ENCODE measurements at regions not wholly inside any gene's neighbourhood (a gene's known extent, or its start where the extent isn't known, plus 50 kb on each side); places are given as distances from the start of the nearest gene placed in this dataset.
"Not testable (repeated sequence)": the region's sequence is repeated elsewhere in the genome, so short reads cannot be mapped to it uniquely, and the experiment has no call there.

- DNase-seq: no peak
- ATAC-seq: no peak
- intact Hi-C loops (cut with DNase I): no loop called here
Observed at GRCh38 chr16:22646948-22647556, 136.4 kb downstream of the NPIPB5 start.

GRCh38 chr16:22648141-22648540 is 137.4 kb downstream of the NPIPB5 start:
- no peak for ATAC-seq
- intact Hi-C loops (cut with DNase I): no loop called here
- no peak for DNase-seq

DNA sequence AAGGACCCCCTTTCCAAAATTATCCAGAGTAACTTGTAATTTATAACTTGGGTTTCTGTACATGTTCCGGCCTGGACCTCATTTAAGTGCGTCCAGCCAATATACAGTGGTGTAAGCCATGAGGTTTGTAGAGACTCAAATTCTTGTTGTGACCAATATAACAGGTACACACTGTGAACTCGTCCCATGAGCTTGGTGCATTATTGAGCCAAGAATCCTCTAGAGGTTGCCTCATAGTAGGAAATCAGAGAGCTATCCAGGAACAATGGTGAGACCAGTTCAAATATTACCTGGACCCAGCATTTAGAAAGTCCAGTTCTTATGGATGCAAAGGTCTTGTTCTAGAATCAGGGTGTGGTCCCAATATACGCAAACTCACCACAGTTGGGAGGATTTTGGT is 138.2 kb downstream of the NPIPB5 start:
- intact Hi-C loops (cut with DNase I): no loop called here
- ATAC-seq (no peak), DNase-seq (no peak)

GRCh38 chr16:22651111-22651817 is 140.6 kb downstream of the NPIPB5 start:
- intact Hi-C loops (cut with DNase I); DNase-seq; ATAC-seq: not testable (repeated sequence)

- intact Hi-C loops (cut with DNase I): no loop called here
- no peak for ATAC-seq
- DNase-seq: no peak
Observed at GRCh38 chr16:22652463-22652845, 141.8 kb downstream of the NPIPB5 start.

- ATAC-seq (no peak), DNase-seq (no peak)
- intact Hi-C loops (cut with DNase I): no loop called here
Observed at GRCh38 chr16:22653876-22654275, 143.2 kb downstream of the NPIPB5 start.

GRCh38 chr16:22656573-22656972 is 145.9 kb downstream of the NPIPB5 start:
- DNase-seq; intact Hi-C loops (cut with DNase I); ATAC-seq: not testable (repeated sequence)

GRCh38 chr16:22659933-22660332 is 149.2 kb downstream of the NPIPB5 start:
- intact Hi-C loops (cut with DNase I): no loop called here

GRCh38 chr16:22660441-22661160 is 149.9 kb downstream of the NPIPB5 start:
- intact Hi-C loops (cut with DNase I): no loop called here
- DNase-seq: no peak
- no peak for ATAC-seq

More at GRCh38 chr16:22659933-22660332, 149.2 kb downstream of the NPIPB5 start:
- no peak for DNase-seq
- no peak for ATAC-seq

DNA sequence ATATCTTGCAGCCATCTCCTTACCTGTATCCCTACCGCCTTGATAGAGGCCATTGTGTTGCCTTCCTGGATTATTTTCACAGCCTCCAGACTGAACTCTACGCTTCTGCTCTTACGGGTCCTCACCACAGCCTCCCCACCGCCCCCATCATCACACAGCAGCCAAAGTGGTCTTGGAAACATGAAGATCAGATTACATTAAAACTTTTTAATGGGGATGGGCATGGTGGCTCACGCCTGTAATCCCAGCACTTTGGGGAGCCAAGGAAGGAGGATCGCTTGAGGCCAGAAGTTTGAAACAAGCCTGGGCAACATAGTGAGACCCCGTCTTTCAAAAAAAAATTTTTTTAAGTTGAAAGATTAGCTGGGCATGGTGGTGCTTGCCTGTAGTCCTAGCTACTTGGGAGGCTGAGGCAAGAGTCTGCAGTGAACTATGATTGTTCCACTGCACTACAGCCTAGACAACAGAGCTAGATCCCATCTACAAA is 150.5 kb downstream of the NPIPB5 start:
- intact Hi-C loops (cut with DNase I): no loop called here
- ATAC-seq: no peak
- DNase-seq: no peak

GRCh38 chr16:22662958-22663357 is 151.0 kb upstream of the HS3ST2 start:
- DNase-seq; ATAC-seq; intact Hi-C loops (cut with DNase I): not testable (repeated sequence)

DNA sequence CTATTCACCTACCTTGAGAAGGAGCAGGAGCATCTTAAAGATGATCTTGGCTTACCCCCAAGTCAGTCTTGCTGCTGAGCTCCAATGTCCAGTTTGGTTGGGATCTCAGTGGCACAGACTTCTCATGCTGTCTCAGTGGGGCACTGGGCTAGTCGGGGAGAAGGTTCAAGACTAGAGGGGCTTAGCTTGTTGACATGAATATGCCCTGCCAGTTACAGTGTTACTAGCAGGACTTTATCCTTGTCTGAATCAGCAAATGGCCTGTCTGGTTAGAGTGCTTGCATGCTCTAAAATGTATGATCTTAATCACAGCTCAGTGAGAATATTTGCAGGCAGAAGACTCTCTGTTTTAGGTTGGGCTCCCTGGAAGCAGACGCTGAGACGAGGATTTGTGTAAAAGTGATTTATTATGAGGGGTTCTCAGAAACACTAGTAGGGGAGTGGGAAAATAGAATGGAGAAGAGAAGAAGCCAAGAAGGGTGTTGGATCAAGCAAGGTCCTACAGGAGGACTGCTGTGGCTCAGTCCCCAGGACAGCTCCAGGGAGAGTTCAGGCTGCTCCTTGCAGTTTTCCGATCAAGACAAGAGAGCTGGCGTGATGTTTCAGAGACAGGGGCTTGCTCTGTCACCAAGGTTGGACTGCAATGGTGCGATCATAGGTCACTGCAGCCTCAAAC is 150.4 kb upstream of the HS3ST2 start:
- ATAC-seq (no peak), DNase-seq (no peak)
- intact Hi-C loops (cut with DNase I): no loop called here

DNA sequence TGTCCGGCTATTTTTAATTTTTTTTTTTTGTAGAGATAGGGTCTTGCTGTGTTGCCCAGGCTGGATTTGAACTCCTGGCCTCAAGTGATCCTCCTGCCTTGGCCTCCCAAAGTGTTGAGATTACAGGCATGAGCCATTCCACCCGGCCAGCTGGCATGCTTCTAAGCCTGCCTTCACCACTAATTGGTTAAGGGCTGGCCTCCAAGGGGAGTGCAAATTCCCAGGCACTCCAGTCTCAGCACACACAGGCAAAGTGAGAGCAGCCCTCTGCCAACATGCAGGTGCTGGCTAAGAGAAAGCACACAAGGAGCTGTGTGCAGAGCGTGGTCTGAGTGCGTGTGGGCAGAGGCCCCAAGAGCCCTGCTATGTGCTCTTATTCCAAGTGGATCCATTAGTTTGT is 149.8 kb upstream of the HS3ST2 start:
- intact Hi-C loops (cut with DNase I): no loop called here

GRCh38 chr16:22664561-22664997 is 149.4 kb upstream of the HS3ST2 start:
- intact Hi-C loops (cut with DNase I): no loop called here
- DNase-seq: no peak

More for the DNA sequence above, 149.8 kb upstream of the HS3ST2 start:
- no peak for ATAC-seq
- DNase-seq: no peak

GRCh38 chr16:22665048-22665797 is 148.7 kb upstream of the HS3ST2 start:
- no peak for DNase-seq
- intact Hi-C loops (cut with DNase I): loop anchor here in 1 of 2 donors (5.0 kb wide), 1 partner anchor 38 kb away; no protein-coding TSS in a partner anchor
- no peak for ATAC-seq

More at GRCh38 chr16:22664561-22664997, 149.4 kb upstream of the HS3ST2 start:
- no peak for ATAC-seq

- ATAC-seq (no peak), DNase-seq (no peak)
- intact Hi-C loops (cut with DNase I): loop anchor here in 1 of 2 donors (5.0 kb wide), 1 partner anchor 39 kb away; no protein-coding TSS in a partner anchor
Observed at GRCh38 chr16:22665803-22666202, 148.2 kb upstream of the HS3ST2 start.

- ATAC-seq (no peak), DNase-seq (no peak)
- intact Hi-C loops (cut with DNase I): loop anchor here in 1 of 2 donors (5.0 kb wide), 1 partner anchor 41 kb away; no protein-coding TSS in a partner anchor
Observed at GRCh38 chr16:22668318-22668717, 145.6 kb upstream of the HS3ST2 start.

DNA sequence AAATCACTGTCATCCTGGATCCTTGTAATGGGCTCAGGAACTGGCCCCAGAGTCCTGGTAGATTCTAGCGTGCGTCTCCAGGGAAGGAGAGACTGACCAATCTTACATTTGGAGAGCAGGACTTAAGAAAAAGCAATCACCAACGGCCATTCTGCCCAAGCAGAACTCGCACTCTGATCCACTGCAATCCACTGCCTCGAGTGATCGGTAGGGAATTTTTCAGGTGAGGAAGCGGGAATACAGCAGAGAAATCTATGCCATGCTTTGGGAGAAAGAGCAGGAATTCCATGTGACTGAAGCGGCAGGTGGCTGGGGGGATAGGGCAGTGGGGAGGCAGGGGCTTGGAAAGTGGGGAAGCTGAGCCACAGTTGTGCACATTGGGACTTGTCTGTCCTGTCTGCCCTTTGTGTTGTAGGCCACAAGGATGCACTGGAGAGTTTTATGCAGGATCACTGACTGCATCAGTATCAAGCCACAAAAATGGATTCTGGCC is 143.9 kb upstream of the HS3ST2 start:
- ATAC-seq (no peak), DNase-seq (no peak)
- intact Hi-C loops (cut with DNase I): no loop called here
